Kasumi-1 (cell line): ENCODE measurements at regions not wholly inside any gene's neighbourhood (a gene's known extent, or its start where the extent isn't known, plus 50 kb on each side); places are given as distances from the start of the nearest gene placed in this dataset.
"Not testable (repeated sequence)": the region's sequence is repeated elsewhere in the genome, so short reads cannot be mapped to it uniquely, and the experiment has no call there.

Experiments
- DNase-seq, 2 experiments: peaks; one replicate each; lab custom pipeline; 2025; lab: John Stamatoyannopoulos, UW

DNA sequence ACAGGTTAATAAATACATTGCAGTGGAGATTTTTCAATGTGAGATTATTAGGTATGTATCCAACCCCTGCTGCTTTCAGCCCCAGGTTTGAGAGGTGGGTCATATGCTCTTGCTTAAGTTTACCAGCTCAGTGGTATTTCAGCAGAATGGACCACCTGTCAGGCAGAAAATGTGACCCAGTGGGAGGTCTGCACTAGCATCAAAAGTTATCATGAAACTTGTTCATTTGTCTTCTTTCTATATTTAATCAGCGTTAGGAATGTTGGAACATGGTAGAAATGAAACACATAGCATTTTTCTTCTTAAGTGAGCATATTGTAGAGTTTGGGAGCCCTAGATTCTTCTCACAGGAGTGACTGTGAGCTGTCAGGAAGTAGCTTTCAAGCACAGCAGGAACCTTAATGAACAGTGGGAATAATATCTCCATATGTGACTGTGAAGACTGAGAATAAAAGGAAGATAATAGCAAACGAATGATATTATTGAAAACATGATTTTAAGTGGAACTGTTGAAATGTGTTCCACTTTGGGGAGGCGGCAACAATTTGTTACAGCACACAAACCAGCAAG lies 596.9 kb upstream of the CDH6 start:
- no peak for DNase-seq

DNA sequence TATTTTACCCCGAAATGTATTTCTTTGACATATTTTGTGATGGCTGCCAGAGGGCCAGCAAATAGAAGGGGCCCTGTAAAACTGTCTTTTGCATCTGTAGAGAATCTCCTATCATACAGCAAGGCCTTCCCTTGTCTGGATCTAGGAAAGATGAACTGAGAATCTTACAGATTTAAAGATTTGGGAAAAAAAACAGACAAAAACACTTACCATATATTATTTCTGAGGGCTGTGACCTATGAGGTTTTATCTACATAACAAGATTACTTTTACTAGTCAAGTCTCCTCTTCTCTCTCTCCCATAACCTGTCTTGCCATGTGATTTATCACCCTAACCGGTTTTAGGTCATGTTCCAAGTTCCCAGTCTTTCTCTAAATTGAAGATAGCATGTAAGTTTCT lies 599.2 kb upstream of the CDH6 start:
- no peak for DNase-seq

DNA sequence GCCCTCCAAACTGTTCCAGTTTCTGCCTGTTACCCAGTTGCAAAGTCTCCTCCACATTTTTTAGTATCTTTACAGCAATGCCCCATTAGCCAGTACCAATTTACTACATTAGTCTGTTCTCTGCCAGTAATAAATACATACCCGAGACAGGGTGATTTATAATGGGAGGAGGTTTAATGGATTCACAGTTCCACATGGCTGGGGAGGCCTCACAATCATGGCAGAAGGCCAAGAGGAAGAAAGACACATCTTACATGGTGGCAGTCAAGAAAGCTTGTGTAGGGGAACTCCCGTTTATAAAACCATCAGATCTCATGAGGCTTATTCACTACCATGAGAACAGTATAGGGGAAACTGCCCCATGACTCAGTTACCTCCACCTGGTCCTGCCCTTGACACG lies 600.7 kb upstream of the CDH6 start:
- DNase-seq: no peak

DNA sequence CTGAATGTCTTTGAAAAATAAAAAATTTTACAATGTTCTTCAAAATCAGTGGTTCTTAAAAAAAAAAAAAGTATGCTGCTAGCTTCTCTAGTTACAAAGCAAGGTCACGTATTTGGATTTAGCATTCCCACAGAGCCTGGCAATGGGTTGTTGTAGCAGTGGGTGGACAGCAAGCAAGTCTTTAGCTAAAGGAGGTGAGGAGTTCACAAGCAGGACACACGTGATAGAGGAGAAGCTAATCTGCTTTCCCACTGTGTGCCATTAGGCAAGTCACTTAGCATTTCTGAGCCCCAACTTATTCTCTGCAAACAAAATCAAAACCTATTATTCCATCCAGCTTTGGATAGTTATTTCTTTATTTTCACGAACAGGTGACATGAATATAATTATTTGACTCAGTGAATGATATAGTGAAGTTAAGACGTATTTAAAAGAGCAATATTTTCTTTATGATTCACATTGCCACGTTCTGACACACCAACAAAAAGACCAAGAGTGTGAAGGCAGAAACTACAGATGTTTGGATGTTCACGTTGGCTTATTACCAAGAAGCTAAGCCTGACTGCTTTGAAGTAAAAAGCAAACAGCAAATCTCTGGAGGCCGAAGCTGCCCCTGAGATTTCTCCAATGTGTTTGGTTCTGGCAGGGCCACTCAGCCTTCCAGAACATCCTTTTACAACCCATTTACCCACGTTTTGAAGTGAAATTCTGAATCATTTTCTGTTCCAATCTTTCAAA lies 612.1 kb upstream of the CDH6 start:
- no peak for DNase-seq

DNA sequence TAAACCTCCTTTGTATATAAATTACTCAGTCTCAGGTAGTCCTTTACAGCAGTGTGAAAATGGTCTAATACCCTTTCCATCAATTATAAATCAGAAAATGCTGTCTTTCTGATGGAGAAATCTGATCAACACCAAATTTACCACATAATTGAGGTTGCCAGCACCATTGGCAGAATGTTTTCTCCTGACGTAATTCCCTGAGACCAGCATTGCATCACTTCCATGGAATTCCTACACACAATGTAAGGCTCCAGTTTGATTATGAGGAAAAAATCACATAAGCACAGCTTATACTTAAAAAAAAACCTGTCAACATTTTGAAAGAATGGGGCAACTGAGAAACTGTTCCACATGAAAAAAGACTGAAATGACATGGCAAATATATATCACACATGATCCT lies 618.7 kb upstream of the CDH6 start:
- DNase-seq: no peak

DNA sequence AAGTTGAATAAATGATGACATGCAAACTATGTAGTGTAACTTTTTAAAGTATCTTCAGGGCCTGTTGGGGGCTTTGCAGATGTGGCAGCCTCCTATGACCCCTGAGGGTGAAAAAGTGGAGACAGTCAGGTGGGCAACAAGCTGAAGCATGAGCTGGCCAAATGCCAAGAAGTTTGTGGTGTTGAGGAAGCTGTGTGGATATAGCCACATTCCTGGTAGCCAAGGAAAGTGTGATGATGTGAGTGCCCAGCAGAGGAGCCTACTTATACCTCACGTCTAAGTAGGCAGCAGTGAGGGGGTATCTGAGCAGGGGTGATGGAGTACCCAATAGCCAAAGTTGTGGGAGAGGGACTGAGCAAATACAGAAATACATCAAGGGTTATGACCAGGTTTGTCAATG lies 621.2 kb upstream of the CDH6 start:
- no peak for DNase-seq

DNA sequence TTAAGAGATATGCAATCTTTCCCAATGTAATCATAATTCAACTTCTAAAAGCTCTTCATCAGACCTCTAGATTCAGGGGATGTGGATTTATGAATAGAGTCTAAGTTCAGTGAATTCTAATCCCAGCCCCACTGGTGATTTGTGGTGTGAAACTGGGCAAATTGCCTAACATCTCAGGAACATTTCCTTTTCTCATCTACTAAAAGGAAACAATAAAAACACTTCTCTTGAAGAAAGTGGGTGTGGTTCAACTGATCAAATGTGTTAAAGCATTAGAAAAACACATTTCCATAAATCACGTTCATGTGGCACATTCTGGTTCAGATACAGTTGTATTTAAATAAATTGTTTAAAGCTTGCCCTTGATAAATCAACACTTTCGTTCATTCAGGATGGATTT lies 631.7 kb upstream of the CDH6 start:
- peak in 1 of 2 experiments; percentile 6 for DNase-seq

DNA sequence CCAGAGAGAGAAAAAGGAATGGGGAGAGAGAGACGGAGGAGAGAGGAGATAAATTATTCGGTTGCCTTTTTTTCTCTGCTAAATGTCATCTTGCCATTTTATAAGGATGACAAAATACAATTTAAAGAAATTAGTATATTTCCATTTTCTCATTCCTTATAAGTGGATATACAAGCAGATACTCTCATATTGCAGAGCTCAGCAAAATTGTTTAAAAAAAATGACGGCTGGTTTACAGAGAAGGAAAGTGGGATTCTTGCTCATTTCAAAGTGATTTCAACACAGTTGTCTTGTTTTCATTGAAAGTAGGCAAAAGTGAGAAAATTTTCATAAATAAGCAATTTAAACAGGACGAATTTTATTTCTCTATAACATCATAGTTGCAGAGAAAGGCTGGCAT lies 641.9 kb upstream of the CDH6 start:
- no peak for DNase-seq

DNA sequence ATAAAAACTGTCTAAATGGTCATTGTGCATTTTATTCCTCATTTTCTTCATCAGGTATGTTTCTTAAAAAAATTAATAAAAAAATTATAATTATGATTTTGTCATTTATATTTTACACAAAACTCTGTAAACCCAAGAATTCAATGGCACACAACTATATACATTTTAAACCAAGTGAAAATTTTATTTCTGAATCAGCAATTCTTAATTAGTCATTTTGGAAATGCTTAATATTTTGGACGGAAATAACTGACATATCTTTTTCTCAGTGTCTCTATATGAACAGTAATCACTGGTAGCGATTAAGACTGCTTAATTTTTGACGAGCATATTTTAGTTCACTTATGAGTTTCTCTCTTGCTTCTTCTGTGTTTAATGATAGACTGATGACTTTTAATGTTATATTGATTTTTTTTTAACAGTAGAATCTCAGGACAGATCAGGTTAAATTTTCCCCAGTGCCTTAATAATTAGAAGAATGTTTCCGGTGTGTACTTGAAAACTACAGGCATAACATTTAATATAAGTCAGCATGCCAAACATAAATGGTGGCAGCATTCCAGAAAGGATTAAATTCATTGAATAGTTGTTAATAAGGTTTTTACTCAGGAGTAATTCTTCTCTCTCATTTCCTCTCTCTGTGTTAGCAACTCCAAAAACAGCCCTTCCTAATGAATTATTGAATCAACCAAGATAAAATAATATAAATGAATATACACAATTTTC lies 644.7 kb upstream of the CDH6 start:
- DNase-seq: no peak

DNA sequence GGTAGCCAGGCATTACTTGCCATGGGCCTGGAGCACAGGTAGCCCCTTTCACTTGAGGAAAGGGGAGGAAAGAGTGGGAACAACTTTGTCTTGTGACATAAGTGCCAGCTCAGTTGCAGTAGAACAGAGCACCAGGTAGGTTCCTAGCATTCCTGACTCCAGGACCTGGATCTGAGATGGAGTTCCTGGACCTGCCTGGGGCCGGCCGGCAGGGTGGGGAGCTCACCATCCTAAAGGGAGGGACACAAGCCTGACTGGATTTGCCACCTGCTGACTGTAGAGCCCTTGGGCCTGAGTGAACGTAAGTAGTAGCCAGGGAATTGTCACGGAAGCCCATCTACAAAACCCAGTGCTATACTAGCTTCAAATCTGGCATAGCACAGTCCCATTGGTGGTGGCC lies 653.3 kb upstream of the CDH6 start:
- no peak for DNase-seq

DNA sequence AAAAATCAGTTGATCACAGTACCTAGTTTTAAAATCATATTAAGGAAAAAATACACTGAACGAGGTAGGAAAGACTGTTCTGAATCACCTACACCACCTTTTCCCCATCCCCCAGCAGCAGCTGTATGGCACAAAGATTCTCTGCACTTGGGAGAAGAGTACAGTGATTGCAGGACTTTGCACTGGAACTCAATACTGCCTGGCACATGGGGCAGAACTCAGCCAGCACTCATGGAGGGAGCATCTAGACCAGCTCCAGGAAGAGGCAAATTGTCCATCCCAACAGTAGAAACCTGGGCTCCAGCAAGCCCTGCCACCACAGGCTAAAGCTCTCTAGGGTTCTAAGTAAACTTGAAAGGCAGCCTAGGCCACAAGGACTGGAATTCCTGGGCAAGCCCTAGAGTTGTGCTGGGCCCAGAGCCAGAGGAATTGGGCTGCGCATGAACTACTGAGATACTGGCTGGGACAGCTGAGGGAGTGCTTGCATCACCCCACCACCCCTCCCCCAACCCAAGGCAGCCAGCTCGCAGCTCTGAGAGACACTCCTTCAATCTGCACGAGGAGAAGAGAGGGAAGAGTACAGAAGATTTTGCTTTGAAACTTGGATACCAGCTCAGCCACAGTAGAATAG lies 654.4 kb upstream of the CDH6 start:
- DNase-seq: no peak

DNA sequence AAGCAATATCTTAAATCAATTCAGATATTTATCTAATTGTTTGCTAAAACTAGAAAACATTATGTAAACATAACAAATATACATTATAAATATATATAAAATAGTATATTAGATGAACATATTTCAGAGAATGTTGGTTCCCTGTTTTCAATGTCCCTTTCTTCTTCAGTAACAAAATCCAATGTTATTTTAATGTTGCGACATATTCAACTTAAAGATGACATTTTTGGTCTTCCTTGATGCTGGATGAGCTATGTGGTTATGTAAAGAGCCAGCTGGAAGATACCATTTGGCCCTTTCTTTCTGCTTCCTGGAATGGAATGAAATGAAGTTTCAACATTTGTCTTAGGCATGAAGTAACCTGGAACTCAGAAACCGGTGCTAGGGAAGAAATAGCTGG lies 668.1 kb upstream of the CDH6 start:
- DNase-seq: no peak

DNA sequence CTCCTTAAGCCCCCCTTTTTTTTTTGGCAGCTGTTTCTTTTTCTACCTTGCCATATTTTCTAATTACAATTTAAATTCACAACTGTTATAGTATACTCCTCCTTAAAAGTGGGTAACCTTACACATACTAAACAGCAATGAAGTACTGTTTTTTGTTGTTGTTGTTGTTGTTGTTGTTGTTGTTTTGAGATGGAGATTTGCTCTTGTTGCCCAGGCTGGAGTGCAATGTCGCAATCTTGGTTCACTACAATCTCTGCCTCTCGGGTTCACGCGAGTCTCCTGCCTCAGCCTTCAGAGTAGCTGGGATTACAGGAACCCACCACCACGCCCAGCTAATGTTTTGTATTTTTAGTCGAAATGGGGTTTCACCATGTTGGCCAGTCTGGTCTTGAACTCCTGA lies 669.1 kb upstream of the CDH6 start:
- DNase-seq: no peak

DNA sequence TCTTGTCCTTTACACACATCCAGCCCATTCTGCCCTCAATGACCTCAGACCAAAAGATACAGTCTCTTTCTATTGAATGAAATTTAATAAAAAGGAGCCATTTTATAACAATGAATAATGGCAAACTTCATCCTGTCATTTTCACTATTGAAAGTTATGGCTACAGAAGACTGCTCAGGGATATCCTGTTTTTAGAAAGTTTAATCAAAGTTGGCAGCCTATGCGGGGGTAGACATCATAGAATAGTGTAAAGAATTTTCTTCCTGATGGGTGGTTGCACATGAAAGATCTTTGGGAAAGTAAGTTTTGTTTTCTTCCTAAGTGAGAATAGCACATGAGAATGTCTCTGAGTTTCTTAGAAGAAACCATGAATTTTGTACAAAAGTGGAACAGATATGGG lies 670.4 kb upstream of the CDH6 start:
- DNase-seq: no peak

DNA sequence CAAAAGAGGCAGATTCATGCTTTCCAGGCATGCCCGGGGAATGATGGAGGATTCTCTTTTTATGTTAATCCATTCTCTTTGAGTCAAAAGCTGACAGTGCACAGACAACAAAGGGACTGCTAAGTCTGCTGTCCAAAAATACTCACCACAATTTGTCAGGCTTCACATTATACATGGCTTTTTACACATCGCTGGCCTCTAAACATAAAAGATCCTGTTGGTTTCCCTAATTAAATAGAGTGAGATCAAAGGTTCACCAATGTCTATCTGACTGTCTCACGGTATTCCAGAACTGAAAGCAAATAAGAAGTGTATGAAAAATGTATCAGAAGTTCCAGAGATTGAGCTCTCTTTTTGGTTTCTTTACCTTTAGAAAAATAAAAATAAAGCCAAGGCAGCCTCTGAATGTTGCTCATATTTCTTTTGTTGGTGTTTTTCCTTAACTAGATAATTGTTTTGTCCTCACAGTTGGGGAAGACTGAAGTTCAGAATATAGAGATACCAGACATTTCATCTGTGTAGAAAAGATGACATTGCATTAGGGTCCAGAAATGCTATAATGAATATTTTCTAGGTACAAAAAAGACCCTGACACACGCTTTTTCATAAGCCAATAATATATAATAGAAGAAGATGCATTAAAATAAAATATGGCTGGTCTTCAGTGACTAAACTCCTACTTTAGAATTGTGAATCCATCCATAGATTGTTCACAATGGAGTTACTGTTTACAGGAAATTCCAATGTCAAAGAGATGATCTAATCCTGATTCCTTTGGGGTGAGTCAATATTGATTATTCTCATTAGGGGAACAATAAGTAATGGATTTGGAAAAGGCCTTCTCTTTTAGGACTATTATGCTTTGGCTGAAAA lies 688.2 kb upstream of the CDH6 start:
- no peak for DNase-seq

DNA sequence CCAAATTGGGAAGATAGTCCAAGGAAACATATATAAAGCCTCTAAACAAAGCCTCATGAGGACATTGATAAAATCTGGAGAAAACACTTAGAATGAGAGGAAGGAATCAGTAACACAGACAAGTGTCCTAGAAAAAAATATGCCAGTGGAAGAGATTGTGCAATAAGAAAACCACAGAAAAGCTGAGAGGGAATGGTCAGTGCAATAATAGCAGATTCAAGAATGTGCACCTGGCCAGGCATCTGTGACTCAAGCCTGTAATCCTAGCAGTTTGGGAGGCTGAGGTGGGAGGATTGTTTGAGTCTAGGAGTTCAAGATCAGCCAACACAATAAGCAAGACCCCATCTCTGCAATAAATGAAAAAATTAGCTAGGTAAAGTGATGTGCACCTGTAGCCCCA lies 691.2 kb upstream of the CDH6 start:
- no peak for DNase-seq

DNA sequence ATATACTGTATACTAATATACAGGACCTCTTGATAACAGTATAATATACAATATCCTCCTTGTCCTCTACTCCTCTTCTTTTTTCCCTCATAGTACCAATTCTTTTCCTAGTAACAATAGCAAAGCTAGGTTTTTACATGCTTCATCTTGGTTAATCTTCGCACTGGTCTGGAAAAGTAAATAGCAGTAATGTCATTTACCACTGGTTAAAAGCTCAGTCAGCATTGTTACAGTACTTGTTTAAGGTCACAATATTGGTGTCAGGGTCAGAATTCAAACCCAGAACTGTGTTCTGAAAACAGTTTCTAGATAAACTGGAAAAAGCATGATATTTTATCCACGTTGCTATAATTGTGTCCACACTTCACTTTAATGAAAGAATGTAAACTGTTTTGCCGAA lies 692.4 kb upstream of the CDH6 start:
- DNase-seq: no peak

DNA sequence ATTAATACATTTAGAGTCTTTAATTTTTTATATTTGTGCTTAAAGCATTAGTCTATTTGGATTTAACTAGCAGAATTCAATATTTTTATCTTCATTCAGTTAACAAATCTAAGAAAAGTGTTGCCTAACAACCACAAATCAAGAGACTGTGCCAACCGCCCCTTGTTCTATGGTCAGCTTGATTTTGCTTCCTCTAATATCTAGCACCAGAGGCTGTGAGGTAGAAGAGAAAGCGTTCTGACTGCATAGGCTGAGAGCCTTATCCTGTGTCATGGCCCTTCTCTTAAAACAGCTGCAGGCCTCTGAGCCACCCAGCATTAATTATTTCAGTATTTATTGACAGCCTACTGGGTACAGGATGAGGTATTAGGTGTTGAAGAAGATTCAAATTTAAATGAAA lies 693.0 kb upstream of the CDH6 start:
- no peak for DNase-seq

DNA sequence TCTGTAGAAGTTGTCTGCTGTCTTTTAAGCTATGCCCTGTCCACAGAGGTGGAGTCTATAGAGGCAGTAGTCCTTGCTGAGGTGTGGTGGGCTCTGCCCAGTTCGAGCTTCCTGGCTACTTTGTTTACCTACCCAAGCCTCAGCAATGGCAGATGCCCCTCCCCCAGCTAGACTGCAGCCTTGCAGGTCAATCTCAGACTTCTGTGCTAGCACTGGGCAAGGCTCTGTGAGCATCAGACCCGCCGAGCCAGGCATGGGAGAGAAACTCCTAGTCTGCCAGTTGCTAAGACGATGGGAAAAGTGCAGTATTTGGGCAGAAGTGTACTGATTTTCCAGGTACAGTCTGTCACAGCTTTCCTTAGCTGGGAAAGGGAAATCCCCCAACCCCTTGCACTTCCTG lies 694.1 kb upstream of the CDH6 start:
- no peak for DNase-seq

DNA sequence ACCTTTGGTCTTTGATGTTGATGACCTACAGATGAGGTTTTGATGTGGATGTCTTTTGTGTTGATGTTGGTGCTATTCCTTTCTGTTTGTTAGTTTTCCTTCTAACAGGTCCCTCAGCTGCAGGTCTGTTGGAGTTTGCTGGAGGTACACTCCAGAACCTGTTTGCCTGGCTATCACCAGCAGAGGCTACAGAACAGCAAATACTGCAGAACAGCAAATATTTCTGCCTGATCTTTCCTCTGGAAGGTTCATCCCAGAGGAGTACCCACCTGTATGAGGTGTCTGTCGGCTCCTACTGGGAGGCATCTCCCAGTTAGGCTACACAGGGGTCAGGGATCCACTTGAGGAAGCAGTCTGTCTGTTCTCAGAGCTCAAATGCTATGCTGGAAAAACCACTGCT lies 694.5 kb upstream of the CDH6 start:
- DNase-seq: no peak

DNA sequence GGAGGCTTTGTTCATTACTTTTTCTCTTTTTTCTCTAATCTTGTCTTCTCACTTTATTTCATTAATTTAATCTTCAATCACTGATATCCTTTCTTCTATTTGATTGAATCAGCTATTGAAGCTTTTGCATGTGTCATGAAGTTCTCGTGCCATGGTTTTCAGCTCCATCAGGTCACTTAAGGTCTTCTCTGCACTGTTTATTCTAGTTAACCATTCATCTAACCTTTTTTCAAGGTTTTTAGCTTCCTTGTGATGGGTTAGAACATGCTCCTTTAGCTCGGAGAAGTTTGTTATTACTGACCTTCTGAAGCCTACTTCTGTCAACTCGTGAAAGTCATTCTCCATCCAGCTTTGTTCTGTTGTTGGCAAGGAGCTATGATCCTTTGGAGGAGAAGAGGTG lies 695.0 kb upstream of the CDH6 start:
- DNase-seq: not testable (repeated sequence)

DNA sequence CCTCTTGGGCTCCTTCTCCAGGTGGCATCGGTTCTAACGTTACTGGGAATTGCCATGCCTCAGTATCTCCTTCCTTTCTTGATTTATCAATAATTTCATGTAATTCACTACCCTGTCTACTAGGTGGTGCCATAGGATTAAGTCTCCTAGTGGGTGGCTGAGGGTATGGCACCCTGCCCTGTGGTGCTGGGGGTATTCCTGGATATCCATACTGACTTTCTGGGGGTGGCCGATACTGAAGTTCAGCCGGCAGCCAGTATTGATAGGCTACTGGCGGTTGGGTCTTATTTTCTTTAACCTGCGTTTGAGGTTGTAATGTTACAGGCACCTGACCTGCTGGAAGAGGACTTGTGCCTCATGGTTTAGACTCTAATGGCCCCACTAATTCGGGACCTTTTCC lies 699.4 kb upstream of the CDH6 start:
- not testable (repeated sequence) for DNase-seq
